PC-3 (cell line): ENCODE measurements at regions not wholly inside any gene's neighbourhood (a gene's known extent, or its start where the extent isn't known, plus 50 kb on each side); places are given as distances from the start of the nearest gene placed in this dataset.

Experiments used
- ATAC-seq: fragments of 200-7000 bp; cut with Tn5 transposase; 2 replicates; pipeline ENCODE4 v1.9.1; 2020; ENCODE audit warnings: mild to moderate bottlenecking, moderate library complexity
- BruUV-seq: library from RNA; stranded (reverse); fragments of 400-500 nt; replicated peaks from 2 replicates; lab custom pipeline; 2021; lab: Mats Ljungman, UMichigan
- CTCF ChIA-PET: fragments of 300-600 bp; sonication (Branson Sonifier 250); formaldehyde crosslinking; loops from one replicate; lab custom pipeline; 2022; ENCODE audit warnings: antibody characterized with exemption; lab: Charles Lee
- POLR2A ChIA-PET: fragments of 300-600 bp; sonication (Branson Sonifier 250); formaldehyde crosslinking; loops from one replicate; lab custom pipeline; 2022; ENCODE audit warnings: antibody characterized with exemption; ENCODE audit not compliant: unreplicated experiment; lab: Charles Lee
- DNase-seq: peaks from one replicate; pipeline ENCODE4 v3.0.0-alpha.2; 2015
- H2AFZ ChIP-seq: fragments of 300-600 bp; sonication (generic); 2 replicates; pipeline ENCODE4 v1.6.0; 2016; ENCODE audit warnings: antibody characterized with exemption, low read length
- H3F3A ChIP-seq: fragments of 300-600 bp; sonication (generic); one replicate; pipeline ENCODE4 v1.6.0; 2017; ENCODE audit warnings: antibody characterized with exemption, low read length, control low read depth, mild to moderate bottlenecking; ENCODE audit not compliant: unreplicated experiment
- H3K27ac ChIP-seq: fragments of 300-600 bp; sonication (generic); 2 replicates; pipeline ENCODE4 v1.5.1; 2016; ENCODE audit warnings: mild to moderate bottlenecking, low read length
- H3K27me3 ChIP-seq: fragments of 300-600 bp; sonication (generic); 2 replicates; pipeline ENCODE4 v1.6.1; 2016; ENCODE audit warnings: low read length, mixed read lengths
- H3K36me3 ChIP-seq: fragments of 300-600 bp; sonication (generic); 2 replicates; pipeline ENCODE4 v1.6.1; 2016; ENCODE audit warnings: low read depth, mixed run types, low read length, mixed read lengths
- H3K4me1 ChIP-seq: fragments of 300-600 bp; sonication (generic); 2 replicates; pipeline ENCODE4 v1.5.1; 2016; ENCODE audit warnings: low read length; ENCODE audit not compliant: insufficient read depth
- H3K4me2 ChIP-seq: fragments of 300-600 bp; sonication (generic); 2 replicates; pipeline ENCODE4 v1.6.0; 2016; ENCODE audit warnings: low read length
- H3K4me3 ChIP-seq: fragments of 300-600 bp; sonication (generic); 2 replicates; pipeline ENCODE4 v1.5.1; 2016; ENCODE audit warnings: mild to moderate bottlenecking, low read length, mixed read lengths
- H3K79me2 ChIP-seq: fragments of 300-600 bp; sonication (generic); 2 replicates; pipeline ENCODE4 v1.6.1; 2017; ENCODE audit warnings: low read length, mixed read lengths
- H3K9ac ChIP-seq: fragments of 300-600 bp; sonication (generic); 2 replicates; pipeline ENCODE4 v1.6.0; 2016; ENCODE audit warnings: mild to moderate bottlenecking, low read length
- H3K9me2 ChIP-seq: fragments of 300-600 bp; sonication (generic); replicated peaks from 2 replicates; pipeline ENCODE4 v1.6.1; 2016; ENCODE audit warnings: mixed run types, low read length, mixed read lengths
- H3K9me3 ChIP-seq: fragments of 300-600 bp; sonication (generic); 2 replicates; pipeline ENCODE4 v1.6.1; 2016; ENCODE audit warnings: low read length, mixed read lengths
- H4K20me1 ChIP-seq: fragments of 300-600 bp; sonication (generic); 2 replicates; pipeline ENCODE4 v1.6.1; 2016; ENCODE audit warnings: low read length, mixed read lengths
- EZH2 ChIP-seq: fragments of 300-600 bp; sonication (generic); IDR thresholded peaks from one replicate; pipeline ENCODE4 v1.6.1; 2017; ENCODE audit warnings: antibody characterized with exemption, mild to moderate bottlenecking, low read length; ENCODE audit not compliant: unreplicated experiment
- EZH2phosphoT487 ChIP-seq: fragments of 300-600 bp; sonication (generic); IDR thresholded peaks from 2 replicates; pipeline ENCODE4 v1.6.1; 2018; ENCODE audit warnings: mild to moderate bottlenecking, antibody characterized with exemption, low read length, borderline replicate concordance
- intact Hi-C: fragments of 100-400 bp; cut with micrococcal nuclease; formaldehyde crosslinking; loops from 2 replicates; pipeline ENCODE4 v1.9.0; 2023
- TF ChIP-seq, protein P1 (sequence below): fragments of 300-600 bp; sonication (generic); conservative IDR thresholded peaks from 2 replicates; pipeline ENCODE4 v1.5.1; 2017; ENCODE audit warnings: antibody characterized with exemption, low read depth, mild to moderate bottlenecking, low read length

DNA sequence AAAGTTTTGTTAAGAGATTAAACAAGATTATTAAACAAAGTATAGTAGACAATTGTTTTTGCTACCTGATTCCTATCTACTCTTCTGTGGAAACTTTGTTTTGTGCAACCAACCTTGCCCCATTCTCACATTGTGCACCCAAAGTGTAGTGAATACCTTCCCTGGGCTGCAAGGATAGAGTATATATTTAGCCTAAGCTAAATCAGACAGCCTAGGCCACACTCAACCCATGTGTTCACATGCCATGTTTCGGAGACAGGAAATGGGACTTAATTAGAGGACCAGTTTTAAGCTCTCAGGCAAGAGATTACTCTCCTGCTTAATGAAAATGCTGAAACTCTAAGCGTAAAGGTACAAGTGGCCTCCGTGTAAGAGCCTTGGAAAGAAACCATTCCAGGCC is 734.9 kb upstream of the USP15 start:
- DNase-seq (no peak), ATAC-seq (no peak)
- CTCF ChIA-PET, result no interaction called here
- Histone ChIP-seq H2AFZ (no peak overlapping the region), H3K36me3 (no peaks in the 10 kb centered on the region), H3K27me3 (no peaks in the 10 kb centered on the region), H3F3A (no peaks in the 10 kb centered on the region), H3K4me2 (no peak overlapping the region), H3K9me2 (no peaks in the 10 kb centered on the region), H4K20me1 (no peaks in the 10 kb centered on the region), H3K9ac (no peak overlapping the region), H3K4me3 (no peak overlapping the region), H3K9me3 (0 out of 2 replicates have a peak, but pooled peaks cover 4% of the 10 kb centered on the region), H3K79me2 (no peaks in the 10 kb centered on the region), H3K4me1 (no peaks in the 10 kb centered on the region), H3K27ac (no peak overlapping the region)
- intact Hi-C loops, result no loop called here
- BruUV-seq, result no TSS peak
- TF ChIP-seq EZH2, result no peak
- no peak for TF ChIP-seq EZH2phosphoT487
- TF ChIP-seq, protein P1, sequence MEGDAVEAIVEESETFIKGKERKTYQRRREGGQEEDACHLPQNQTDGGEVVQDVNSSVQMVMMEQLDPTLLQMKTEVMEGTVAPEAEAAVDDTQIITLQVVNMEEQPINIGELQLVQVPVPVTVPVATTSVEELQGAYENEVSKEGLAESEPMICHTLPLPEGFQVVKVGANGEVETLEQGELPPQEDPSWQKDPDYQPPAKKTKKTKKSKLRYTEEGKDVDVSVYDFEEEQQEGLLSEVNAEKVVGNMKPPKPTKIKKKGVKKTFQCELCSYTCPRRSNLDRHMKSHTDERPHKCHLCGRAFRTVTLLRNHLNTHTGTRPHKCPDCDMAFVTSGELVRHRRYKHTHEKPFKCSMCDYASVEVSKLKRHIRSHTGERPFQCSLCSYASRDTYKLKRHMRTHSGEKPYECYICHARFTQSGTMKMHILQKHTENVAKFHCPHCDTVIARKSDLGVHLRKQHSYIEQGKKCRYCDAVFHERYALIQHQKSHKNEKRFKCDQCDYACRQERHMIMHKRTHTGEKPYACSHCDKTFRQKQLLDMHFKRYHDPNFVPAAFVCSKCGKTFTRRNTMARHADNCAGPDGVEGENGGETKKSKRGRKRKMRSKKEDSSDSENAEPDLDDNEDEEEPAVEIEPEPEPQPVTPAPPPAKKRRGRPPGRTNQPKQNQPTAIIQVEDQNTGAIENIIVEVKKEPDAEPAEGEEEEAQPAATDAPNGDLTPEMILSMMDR, result no peak
- POLR2A ChIA-PET, result interaction anchor here (0.6 kb wide), 1 partner anchor 613 kb away, joined by 4 read pairs; no protein-coding TSS in a partner anchor

DNA sequence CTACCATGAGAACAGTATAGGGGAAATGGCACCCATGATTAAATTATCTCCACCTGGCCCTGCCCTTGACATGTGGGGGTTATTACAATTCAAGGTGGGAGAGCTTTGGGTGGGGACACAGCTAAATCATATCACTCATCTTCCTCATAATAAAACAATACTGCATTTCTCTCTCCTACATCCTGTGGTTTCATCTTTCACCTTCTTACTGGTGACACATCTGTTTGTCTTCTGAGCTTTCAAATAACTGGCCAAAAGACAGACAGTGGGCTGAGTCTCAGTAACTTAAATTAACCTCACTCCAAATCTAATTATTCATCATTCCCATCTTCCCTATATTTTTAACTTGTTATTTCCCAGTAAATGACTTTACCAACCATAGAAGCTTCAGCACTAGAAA is 729.7 kb upstream of the USP15 start:
- intact Hi-C loops, result loop anchor here (10.0 kb wide), 1 partner anchor 1036 kb away; no protein-coding TSS in a partner anchor
- Histone ChIP-seq H3K9me2 (no peaks in the 10 kb centered on the region), H3K9me3 (0 out of 2 replicates have a peak, but pooled peaks cover 4% of the 10 kb centered on the region), H3K36me3 (no peaks in the 10 kb centered on the region), H3K4me1 (peaks cover 5% of the 10 kb centered on the region; the same call in 1 of the 2 replicates), H3K27me3 (no peaks in the 10 kb centered on the region), H3K4me3 (no peak overlapping the region), H4K20me1 (no peaks in the 10 kb centered on the region), H3F3A (no peaks in the 10 kb centered on the region), H2AFZ (no peak overlapping the region), H3K4me2 (no peak overlapping the region), H3K79me2 (no peaks in the 10 kb centered on the region), H3K27ac (no peak overlapping the region), H3K9ac (no peak overlapping the region)
- DNase-seq, result peak; percentile 58
- no TSS peak for BruUV-seq
- peak; percentile 86 for ATAC-seq
- ChIA-PET CTCF (no interaction called here), POLR2A (interaction anchor here (0.6 kb wide), 1 partner anchor 238 kb away, joined by 8 read pairs; no protein-coding TSS in a partner anchor)
- TF ChIP-seq, protein P1, result no peak
- TF ChIP-seq EZH2 (no peak), EZH2phosphoT487 (no peak)

DNA sequence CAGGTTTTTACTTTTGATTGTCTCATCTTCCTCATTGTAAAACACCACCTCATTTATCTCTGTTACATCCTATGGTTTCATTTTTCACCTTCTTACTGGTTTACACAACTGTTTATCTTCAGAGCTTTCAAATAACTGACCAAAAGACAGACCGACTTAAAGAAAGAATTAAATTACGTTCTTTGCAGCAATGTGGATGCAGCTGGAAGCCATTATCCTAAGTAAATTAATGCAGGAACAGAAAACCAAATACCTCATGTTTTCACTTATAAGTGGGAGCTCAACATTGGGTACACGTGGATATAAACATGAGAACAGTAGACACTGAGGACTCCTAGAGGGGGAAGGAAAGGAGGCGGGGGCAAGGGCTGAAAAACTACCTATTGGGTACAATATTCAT is 729.0 kb upstream of the USP15 start:
- CTCF ChIA-PET, result no interaction called here
- no peaks in the 10 kb centered on the region for H3K9me2 ChIP-seq
- BruUV-seq, result no TSS peak
- no peaks in the 10 kb centered on the region for H3K36me3 ChIP-seq
- no peak overlapping the region for H3K27ac ChIP-seq
- H3K4me2 ChIP-seq, result no peak overlapping the region
- H3K4me1 ChIP-seq, result peaks cover 5% of the 10 kb centered on the region; the same call in 1 of the 2 replicates
- TF ChIP-seq EZH2phosphoT487 (no peak), EZH2 (no peak)
- TF ChIP-seq, protein P1, result no peak
- no peaks in the 10 kb centered on the region for H4K20me1 ChIP-seq
- ATAC-seq (no peak), DNase-seq (no peak)
- no peak overlapping the region for H3K9ac ChIP-seq
- no peaks in the 10 kb centered on the region for H3K27me3 ChIP-seq
- intact Hi-C loops, result loop anchor here (10.0 kb wide), 1 partner anchor 1036 kb away; no protein-coding TSS in a partner anchor
- no peaks in the 10 kb centered on the region for H3F3A ChIP-seq
- H3K79me2 ChIP-seq, result no peaks in the 10 kb centered on the region
- no peak overlapping the region for H3K4me3 ChIP-seq
- POLR2A ChIA-PET, result no interaction called here
- 0 out of 2 replicates have a peak, but pooled peaks cover 4% of the 10 kb centered on the region for H3K9me3 ChIP-seq
- no peak overlapping the region for H2AFZ ChIP-seq
